Neural progenitor cell (in vitro differentiated cells): ENCODE measurements at regions not wholly inside any gene's neighbourhood (a gene's known extent, or its start where the extent isn't known, plus 50 kb on each side); places are given as distances from the start of the nearest gene placed in this dataset. TPM values are rescaled to one million over a fixed set of nuclear protein-coding genes. Genes with fewer than 3 reads are reported as not detected.

Experiments used
- DNase-seq: peaks from one replicate; pipeline ENCODE4 v3.0.0-alpha.2; 2016; ENCODE audit warnings: low spot score
- H2AFZ ChIP-seq: fragments of 200-600 bp; sonication (generic); replicated peaks from 2 replicates; pipeline ENCODE4 v1.6.1; 2016; ENCODE audit warnings: antibody characterized with exemption
- H3F3A ChIP-seq: fragments of 200-600 bp; sonication (generic); 2 replicates; pipeline ENCODE4 v1.6.1; 2016; ENCODE audit warnings: antibody characterized with exemption, low read depth
- H3K27ac ChIP-seq: fragments of 200-600 bp; sonication (generic); 2 replicates; pipeline ENCODE4 v1.5.1; 2016; ENCODE audit warnings: mild to moderate bottlenecking
- H3K27me3 ChIP-seq: fragments of 200-600 bp; sonication (generic); 2 replicates; pipeline ENCODE4 v1.6.1; 2016; ENCODE audit warnings: mild to moderate bottlenecking, moderate library complexity
- H3K36me3 ChIP-seq: fragments of 200-600 bp; sonication (generic); 2 replicates; pipeline ENCODE4 v1.5.1; 2016
- H3K4me1 ChIP-seq: fragments of 200-600 bp; sonication (generic); 2 replicates; pipeline ENCODE4 v1.6.1; 2016; ENCODE audit warnings: mixed run types
- H3K4me2 ChIP-seq: fragments of 200-600 bp; sonication (generic); 2 replicates; pipeline ENCODE4 v1.6.1; 2016
- H3K4me3 ChIP-seq: fragments of 200-600 bp; sonication (generic); 2 replicates; pipeline ENCODE4 v1.5.1; 2016
- H3K79me2 ChIP-seq: fragments of 200-600 bp; sonication (generic); 2 replicates; pipeline ENCODE4 v1.6.1; 2016; ENCODE audit warnings: low read depth
- H3K9ac ChIP-seq: fragments of 200-600 bp; sonication (generic); 2 replicates; pipeline ENCODE4 v1.6.1; 2016
- H3K9me3 ChIP-seq: fragments of 200-600 bp; sonication (generic); 2 replicates; pipeline ENCODE4 v1.5.1; 2016; ENCODE audit warnings: low read depth
- H4K20me1 ChIP-seq: fragments of 200-600 bp; sonication (generic); 2 replicates; pipeline ENCODE4 v1.6.1; 2016; ENCODE audit warnings: low read depth
- H3K27ac Mint-ChIP-seq: 3 replicates; pipeline ENCODE4 v1.8.0; 2021; ENCODE audit warnings: mixed read lengths
- H3K27me3 Mint-ChIP-seq: 2 replicates; pipeline ENCODE4 v1.8.0; 2022; ENCODE audit warnings: low read depth, mild to moderate bottlenecking, inconsistent platforms, moderate library complexity, mixed read lengths; ENCODE audit not compliant: insufficient read depth
- H3K36me3 Mint-ChIP-seq: 3 replicates; pipeline ENCODE4 v1.8.0; 2021; ENCODE audit warnings: mixed read lengths
- H3K4me1 Mint-ChIP-seq: 3 replicates; pipeline ENCODE4 v1.8.0; 2021; ENCODE audit warnings: mixed read lengths
- H3K4me3 Mint-ChIP-seq: 3 replicates; pipeline ENCODE4 v1.8.0; 2021; ENCODE audit warnings: mild to moderate bottlenecking, moderate library complexity, mixed read lengths
- H3K9me3 Mint-ChIP-seq: 3 replicates; pipeline ENCODE4 v1.8.0; 2020; ENCODE audit warnings: mixed read lengths
- EZH2 ChIP-seq: fragments of 200-600 bp; sonication (generic); IDR thresholded peaks from 2 replicates; pipeline ENCODE4 v1.6.1; 2017; ENCODE audit warnings: antibody characterized with exemption, mild to moderate bottlenecking, moderate library complexity
- EZH2phosphoT487 ChIP-seq: fragments of 200-600 bp; sonication (generic); IDR thresholded peaks from 2 replicates; pipeline ENCODE4 v1.6.1; 2017; ENCODE audit warnings: antibody characterized with exemption
- small RNA-seq: library from RNA; depleted of rRNA; stranded (forward); fragments of <200 nt; gene quantifications from one replicate; pipeline ENCODE3, GENCODE V24; 2015
- TF ChIP-seq, protein P1 (sequence below): fragments of 200-600 bp; sonication (generic); IDR thresholded peaks from 2 replicates; pipeline ENCODE4 v1.5.1; 2017; ENCODE audit warnings: antibody characterized with exemption, mild to moderate bottlenecking

DNA sequence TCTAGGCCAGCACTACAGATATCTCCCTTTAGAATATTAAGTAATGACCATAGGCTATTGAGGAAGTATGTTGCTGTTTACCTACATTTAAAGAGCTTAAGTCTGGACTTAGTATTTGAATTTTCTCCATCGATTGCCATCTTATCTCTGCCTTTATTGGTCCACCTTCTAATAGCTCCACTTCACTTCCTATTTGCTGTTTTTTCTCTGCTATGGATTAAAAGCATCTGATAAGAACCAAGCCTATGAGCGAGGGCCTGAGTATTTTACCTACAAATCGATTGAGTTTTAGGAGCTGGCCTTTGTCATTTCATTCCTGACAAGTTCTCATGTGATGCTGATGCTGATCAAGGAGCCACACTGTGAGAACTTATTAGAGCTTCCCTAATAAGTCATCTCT lies 52.6 kb upstream of the AKAP13 start:
- Histone ChIP-seq H3K9ac (no peak overlapping the region), H3K36me3 (no peaks in the 10 kb centered on the region), H3F3A (no peaks in the 10 kb centered on the region), H3K4me1 (peaks cover 13% of the 10 kb centered on the region), H3K9me3 (peaks cover 4% of the 10 kb centered on the region), H3K27ac (no peak overlapping the region), H3K27me3 (no peaks in the 10 kb centered on the region), H4K20me1 (no peaks in the 10 kb centered on the region), H3K79me2 (no peaks in the 10 kb centered on the region), H3K4me2 (no peak overlapping the region), H2AFZ (no peak overlapping the region), H3K4me3 (no peak overlapping the region)
- Mint-ChIP-seq H3K4me3 (no peak overlapping the region), H3K4me1 (peaks cover 62% of the 10 kb centered on the region), H3K27me3 (peaks cover 7% of the 10 kb centered on the region), H3K9me3 (peaks cover 4% of the 10 kb centered on the region), H3K27ac (no peak overlapping the region), H3K36me3 (peaks cover under 1% of the 10 kb centered on the region)
- no peak for DNase-seq
- TF ChIP-seq EZH2phosphoT487 (no peak), EZH2 (no peak)
- TF ChIP-seq, protein P1, sequence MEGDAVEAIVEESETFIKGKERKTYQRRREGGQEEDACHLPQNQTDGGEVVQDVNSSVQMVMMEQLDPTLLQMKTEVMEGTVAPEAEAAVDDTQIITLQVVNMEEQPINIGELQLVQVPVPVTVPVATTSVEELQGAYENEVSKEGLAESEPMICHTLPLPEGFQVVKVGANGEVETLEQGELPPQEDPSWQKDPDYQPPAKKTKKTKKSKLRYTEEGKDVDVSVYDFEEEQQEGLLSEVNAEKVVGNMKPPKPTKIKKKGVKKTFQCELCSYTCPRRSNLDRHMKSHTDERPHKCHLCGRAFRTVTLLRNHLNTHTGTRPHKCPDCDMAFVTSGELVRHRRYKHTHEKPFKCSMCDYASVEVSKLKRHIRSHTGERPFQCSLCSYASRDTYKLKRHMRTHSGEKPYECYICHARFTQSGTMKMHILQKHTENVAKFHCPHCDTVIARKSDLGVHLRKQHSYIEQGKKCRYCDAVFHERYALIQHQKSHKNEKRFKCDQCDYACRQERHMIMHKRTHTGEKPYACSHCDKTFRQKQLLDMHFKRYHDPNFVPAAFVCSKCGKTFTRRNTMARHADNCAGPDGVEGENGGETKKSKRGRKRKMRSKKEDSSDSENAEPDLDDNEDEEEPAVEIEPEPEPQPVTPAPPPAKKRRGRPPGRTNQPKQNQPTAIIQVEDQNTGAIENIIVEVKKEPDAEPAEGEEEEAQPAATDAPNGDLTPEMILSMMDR: no peak

DNA sequence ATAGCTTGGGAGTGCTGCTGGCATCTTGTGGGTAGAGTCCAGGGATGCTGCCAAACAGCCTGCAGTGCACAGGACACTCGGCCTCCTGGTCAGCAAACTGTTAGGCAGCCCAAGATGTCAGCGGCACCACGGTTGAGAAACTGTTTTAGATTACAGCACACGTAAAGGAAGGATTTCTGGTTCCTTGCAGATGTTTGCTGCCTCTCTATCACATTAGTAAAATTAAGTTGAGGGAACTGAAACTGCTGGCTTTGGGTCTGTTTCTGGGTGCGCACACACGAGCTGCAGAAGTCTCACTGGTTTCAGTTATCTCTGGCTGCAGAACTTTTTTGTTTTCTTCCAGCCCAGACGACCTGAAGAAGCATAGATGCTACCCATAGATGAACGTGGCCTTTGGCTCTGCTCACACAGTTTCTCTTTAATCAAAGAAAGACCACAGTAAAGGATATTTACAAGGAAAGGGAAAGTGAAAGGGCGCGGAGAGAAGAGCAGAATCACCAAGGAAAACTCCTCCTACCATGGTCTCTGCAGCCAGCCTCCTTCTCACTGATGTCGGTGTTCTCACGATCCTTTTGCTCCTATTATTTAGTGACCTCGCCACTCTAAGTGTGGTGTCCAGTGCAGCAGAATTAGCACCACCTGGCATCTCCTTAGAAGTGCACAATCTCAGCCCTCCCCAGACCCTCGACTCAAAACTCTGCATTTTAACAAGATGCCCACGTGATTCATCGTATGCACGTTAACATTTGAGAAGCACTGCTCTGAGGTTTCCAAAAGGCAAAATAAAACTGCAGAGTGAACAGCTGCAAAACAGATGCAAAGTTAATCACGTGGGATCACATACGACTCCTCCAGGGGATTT lies 50.6 kb upstream of the AKAP13 start:
- no peak overlapping the region for H3K9ac ChIP-seq
- peaks cover 13% of the 10 kb centered on the region for H3K4me1 ChIP-seq
- TF ChIP-seq, protein P1: no peak
- no peak for TF ChIP-seq EZH2
- TF ChIP-seq EZH2phosphoT487: no peak
- no peaks in the 10 kb centered on the region for H3K9me3 ChIP-seq
- H2AFZ ChIP-seq: peak overlapping the region; percentile 71
- no peaks in the 10 kb centered on the region for H3F3A ChIP-seq
- peak overlapping the region; percentile 97 for H3K27ac Mint-ChIP-seq
- no peaks in the 10 kb centered on the region for H3K27me3 ChIP-seq
- H3K4me3 ChIP-seq: no peak overlapping the region
- no peaks in the 10 kb centered on the region for H3K36me3 ChIP-seq
- no peaks in the 10 kb centered on the region for H3K79me2 ChIP-seq
- H3K4me2 ChIP-seq: no peak overlapping the region
- peaks cover 7% of the 10 kb centered on the region for H3K27me3 Mint-ChIP-seq
- H4K20me1 ChIP-seq: no peaks in the 10 kb centered on the region
- DNase-seq: no peak
- no peaks in the 10 kb centered on the region for H3K36me3 Mint-ChIP-seq
- H3K4me1 Mint-ChIP-seq: peaks cover 56% of the 10 kb centered on the region
- no peak overlapping the region for H3K4me3 Mint-ChIP-seq
- H3K27ac ChIP-seq: no peak overlapping the region
- H3K9me3 Mint-ChIP-seq: no peaks in the 10 kb centered on the region

Small RNA genes lying in the stretch of these regions (small RNA-seq; reads per million reads assigned to genes)
- gene RN7SL428P: not detected
